Chondrocyte (in vitro differentiated cells): ENCODE measurements at regions not wholly inside any gene's neighbourhood (a gene's known extent, or its start where the extent isn't known, plus 50 kb on each side); places are given as distances from the start of the nearest gene placed in this dataset.

ENCODE experiments used
- DNase-seq: peaks from one replicate; pipeline ENCODE4 v3.0.0; 2021; ENCODE audit warnings: mixed read lengths, low spot score
- H3K27ac Mint-ChIP-seq: one replicate; pipeline ENCODE4 v1.8.0; 2021; ENCODE audit warnings: mild to moderate bottlenecking, moderate library complexity, mixed read lengths; ENCODE audit not compliant: unreplicated experiment
- H3K27me3 Mint-ChIP-seq: 2 replicates; pipeline ENCODE4 v1.8.0; 2021; ENCODE audit warnings: low read depth, mixed read lengths
- H3K36me3 Mint-ChIP-seq: 2 replicates; pipeline ENCODE4 v1.8.0; 2021; ENCODE audit warnings: low read depth, mixed read lengths
- H3K4me1 Mint-ChIP-seq: 2 replicates; pipeline ENCODE4 v1.8.0; 2021; ENCODE audit warnings: low read depth, mild to moderate bottlenecking, mixed read lengths
- H3K4me3 Mint-ChIP-seq: one replicate; pipeline ENCODE4 v1.8.0; 2021; ENCODE audit warnings: mild to moderate bottlenecking, moderate library complexity, mixed read lengths; ENCODE audit not compliant: unreplicated experiment
- H3K9me3 Mint-ChIP-seq: 2 replicates; pipeline ENCODE4 v1.8.0; 2021; ENCODE audit warnings: low read depth, mixed read lengths
- TF ChIP-seq, protein P1 (sequence below): fragments of 200-600 bp; sonication (generic); IDR thresholded peaks from 2 replicates; pipeline ENCODE4 v1.5.0; 2021; ENCODE audit warnings: antibody characterized with exemption, mild to moderate bottlenecking, moderate library complexity

DNA sequence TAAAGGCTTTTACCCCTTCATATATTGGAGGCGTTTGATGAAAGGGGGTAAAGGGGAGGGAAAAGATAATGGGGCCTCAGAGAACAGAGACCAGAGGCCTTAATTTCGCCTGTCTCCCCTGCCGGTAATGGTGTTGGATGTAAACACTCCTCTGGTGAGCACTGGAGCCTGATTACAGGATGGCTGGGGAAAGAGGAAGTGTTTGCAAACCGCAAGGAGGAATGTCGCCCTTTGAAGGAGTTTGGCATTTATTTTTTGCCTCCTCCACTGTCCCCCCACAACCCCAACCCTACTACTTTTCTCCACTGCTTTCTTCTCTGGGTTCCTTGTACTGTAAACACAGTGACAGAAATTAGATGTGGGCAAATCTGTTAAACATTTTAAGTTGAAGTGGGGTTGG is 211.9 kb upstream of the TBX3 start:
- no peaks in the 10 kb centered on the region for H3K4me1 Mint-ChIP-seq
- no peaks in the 10 kb centered on the region for H3K9me3 Mint-ChIP-seq
- peaks cover 10% of the 10 kb centered on the region for H3K27me3 Mint-ChIP-seq
- no peak overlapping the region for H3K27ac Mint-ChIP-seq
- no peaks in the 10 kb centered on the region for H3K36me3 Mint-ChIP-seq
- no peak for DNase-seq
- no peak overlapping the region for H3K4me3 Mint-ChIP-seq
- TF ChIP-seq, protein P1, sequence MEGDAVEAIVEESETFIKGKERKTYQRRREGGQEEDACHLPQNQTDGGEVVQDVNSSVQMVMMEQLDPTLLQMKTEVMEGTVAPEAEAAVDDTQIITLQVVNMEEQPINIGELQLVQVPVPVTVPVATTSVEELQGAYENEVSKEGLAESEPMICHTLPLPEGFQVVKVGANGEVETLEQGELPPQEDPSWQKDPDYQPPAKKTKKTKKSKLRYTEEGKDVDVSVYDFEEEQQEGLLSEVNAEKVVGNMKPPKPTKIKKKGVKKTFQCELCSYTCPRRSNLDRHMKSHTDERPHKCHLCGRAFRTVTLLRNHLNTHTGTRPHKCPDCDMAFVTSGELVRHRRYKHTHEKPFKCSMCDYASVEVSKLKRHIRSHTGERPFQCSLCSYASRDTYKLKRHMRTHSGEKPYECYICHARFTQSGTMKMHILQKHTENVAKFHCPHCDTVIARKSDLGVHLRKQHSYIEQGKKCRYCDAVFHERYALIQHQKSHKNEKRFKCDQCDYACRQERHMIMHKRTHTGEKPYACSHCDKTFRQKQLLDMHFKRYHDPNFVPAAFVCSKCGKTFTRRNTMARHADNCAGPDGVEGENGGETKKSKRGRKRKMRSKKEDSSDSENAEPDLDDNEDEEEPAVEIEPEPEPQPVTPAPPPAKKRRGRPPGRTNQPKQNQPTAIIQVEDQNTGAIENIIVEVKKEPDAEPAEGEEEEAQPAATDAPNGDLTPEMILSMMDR, result no peak

DNA sequence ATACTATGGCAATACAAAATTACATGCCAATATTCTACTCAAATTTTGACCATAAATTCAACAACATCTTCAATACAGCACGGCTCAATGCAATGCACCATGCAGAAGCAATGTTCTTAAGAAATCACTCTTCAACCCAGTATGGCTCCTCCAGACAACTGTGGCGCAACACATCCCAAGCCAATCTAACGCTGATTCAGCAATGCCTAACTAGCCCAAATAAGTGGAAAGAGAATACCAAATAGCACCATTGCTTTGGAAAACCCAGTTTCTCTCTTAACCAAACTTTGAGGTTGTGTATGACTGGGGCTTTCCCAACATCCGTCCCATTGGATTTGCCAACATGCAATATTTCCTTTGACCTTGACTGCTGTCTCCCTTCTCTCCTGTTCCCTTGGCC is 211.1 kb upstream of the TBX3 start:
- TF ChIP-seq, protein P1, result no peak
- Mint-ChIP-seq H3K4me3 (no peak overlapping the region), H3K27me3 (peaks cover 10% of the 10 kb centered on the region), H3K27ac (no peak overlapping the region), H3K9me3 (no peaks in the 10 kb centered on the region), H3K4me1 (no peaks in the 10 kb centered on the region), H3K36me3 (no peaks in the 10 kb centered on the region)
- DNase-seq, result no peak

DNA sequence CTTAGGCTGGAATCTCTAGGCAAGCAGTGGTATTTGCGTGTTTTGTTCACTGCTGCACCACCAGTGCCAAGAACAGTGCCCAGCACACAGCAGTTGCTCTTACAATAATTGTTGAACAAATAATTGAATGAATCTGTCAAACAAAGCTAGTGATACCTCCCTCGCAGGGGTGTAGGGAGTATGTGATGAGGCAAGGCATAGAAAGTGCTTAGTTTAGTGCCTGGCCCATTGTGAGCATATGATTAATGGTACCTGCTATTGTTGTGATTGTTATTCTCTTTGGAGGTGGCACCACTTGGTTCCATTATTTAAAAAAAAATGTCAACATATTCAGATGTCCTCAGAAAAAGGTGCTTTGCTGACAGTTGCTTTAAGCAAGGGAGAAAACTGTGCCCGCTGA is 210.1 kb upstream of the TBX3 start:
- H3K9me3 Mint-ChIP-seq, result no peaks in the 10 kb centered on the region
- H3K27me3 Mint-ChIP-seq, result peaks cover 6% of the 10 kb centered on the region
- DNase-seq, result no peak
- TF ChIP-seq, protein P1, result no peak
- no peak overlapping the region for H3K27ac Mint-ChIP-seq
- H3K4me1 Mint-ChIP-seq, result peaks cover 1% of the 10 kb centered on the region
- H3K4me3 Mint-ChIP-seq, result no peak overlapping the region
- no peaks in the 10 kb centered on the region for H3K36me3 Mint-ChIP-seq

DNA sequence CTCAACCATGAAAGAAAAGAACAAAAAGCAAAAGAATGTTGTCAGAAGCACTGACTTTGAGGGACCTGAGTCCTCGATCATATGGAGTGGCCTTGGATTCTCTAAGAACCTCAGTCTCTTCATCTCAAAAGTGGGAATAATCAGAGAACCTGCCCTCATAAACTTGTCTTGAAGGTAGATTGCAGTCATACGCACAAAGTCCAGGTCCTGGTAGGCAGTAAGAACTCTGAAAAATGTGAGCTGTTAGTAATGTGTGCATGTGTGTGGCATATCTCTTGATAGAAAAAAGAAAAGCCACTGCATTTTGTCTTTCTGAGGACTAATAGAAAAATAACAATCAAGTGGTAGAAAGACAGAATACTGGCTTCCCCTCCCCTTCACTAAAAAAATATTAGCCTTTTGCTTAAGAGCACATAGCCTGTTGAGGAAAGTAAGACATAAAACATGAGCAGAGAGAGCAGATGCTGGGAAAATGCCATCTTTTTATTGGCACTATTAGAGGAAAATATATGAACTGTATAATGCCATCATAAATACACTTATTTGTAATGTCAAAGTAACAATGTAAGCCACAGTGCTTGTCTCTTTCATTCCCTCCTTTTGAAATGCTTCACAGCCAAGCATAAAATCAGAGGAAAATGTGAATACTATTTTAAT is 205.1 kb upstream of the TBX3 start:
- Mint-ChIP-seq H3K27me3 (peaks cover 6% of the 10 kb centered on the region), H3K9me3 (no peaks in the 10 kb centered on the region), H3K4me1 (peaks cover 2% of the 10 kb centered on the region), H3K36me3 (no peaks in the 10 kb centered on the region), H3K27ac (no peak overlapping the region), H3K4me3 (no peak overlapping the region)
- DNase-seq, result no peak
- TF ChIP-seq, protein P1, result no peak

DNA sequence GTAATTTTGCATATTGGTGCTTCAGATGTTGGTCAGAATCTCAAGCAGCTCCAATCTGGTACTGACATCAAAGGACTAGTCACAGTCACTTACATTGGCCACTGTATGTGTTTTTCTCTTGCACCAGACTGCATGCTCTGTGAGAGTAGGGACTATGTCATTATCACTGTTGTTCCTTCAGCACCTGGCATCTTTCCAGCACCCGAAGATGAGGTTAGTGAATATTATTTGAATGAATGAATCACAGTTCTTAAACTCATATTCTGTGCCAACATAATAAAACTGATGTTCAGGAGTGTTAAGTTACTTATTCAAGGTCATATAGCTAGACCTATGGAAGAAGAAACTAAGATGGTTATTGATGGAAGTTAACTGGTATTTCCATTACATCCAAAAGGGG is 204.5 kb upstream of the TBX3 start:
- H3K27ac Mint-ChIP-seq, result no peak overlapping the region
- no peaks in the 10 kb centered on the region for H3K9me3 Mint-ChIP-seq
- no peak for DNase-seq
- H3K4me3 Mint-ChIP-seq, result no peak overlapping the region
- no peaks in the 10 kb centered on the region for H3K36me3 Mint-ChIP-seq
- TF ChIP-seq, protein P1, result no peak
- peaks cover 6% of the 10 kb centered on the region for H3K27me3 Mint-ChIP-seq
- peaks cover 2% of the 10 kb centered on the region for H3K4me1 Mint-ChIP-seq
